K562 (cell line): ENCODE measurements at regions not wholly inside any gene's neighbourhood (a gene's known extent, or its start where the extent isn't known, plus 50 kb on each side); places are given as distances from the start of the nearest gene placed in this dataset.

Source experiments
- ATAC-seq: fragments of 200-7000 bp; cut with Tn5 transposase; 3 replicates; pipeline ENCODE4 v1.9.1; 2020; ENCODE audit warnings: moderate library complexity
- BruUV-seq: library from RNA; stranded (reverse); fragments of 400-500 nt; replicated peaks from 2 replicates; lab custom pipeline; 2021; lab: Mats Ljungman, UMichigan
- CTCF ChIA-PET: fragments of 300-600 bp; formaldehyde crosslinking; extraction: SDS; loops from one replicate; lab custom pipeline; 2021; ENCODE audit warnings: low intra/inter-chr PET ratio; lab: Yijun Ruan, JAX
- POLR2A ChIA-PET: fragments of 300-600, 350-650 bp; sonication (Branson Sonifier 250); formaldehyde crosslinking; extraction: SDS; loops from one replicate; lab custom pipeline; 2021; ENCODE audit warnings: antibody characterized with exemption, inconsistent platforms; lab: Yijun Ruan, JAX
- DNase-seq, 4 experiments: peaks; one replicate each; pipeline versions ENCODE4 v3.0.0 to v3.0.0-alpha.2; 2011 to 2018; ENCODE audit warnings: low spot score in 3 of 4, mixed read lengths in 3 of 4; ENCODE audit errors: extremely low read depth in 1 of 4
- FAIRE-seq: peaks from 2 replicates; lab custom pipeline; 2011; peaks lifted over from hg19 to GRCh38; lab: Jason Lieb, UNC
- H2AFZ ChIP-seq: 2 replicates; pipeline ENCODE4 v1.6.0; 2011; ENCODE audit warnings: low read depth, low read length, control low read depth, inconsistent platforms
- H3K27ac ChIP-seq: fragments of 200-600 bp; 3 replicates; pipeline ENCODE4 v1.8.0; 2011; ENCODE audit warnings: low read depth, mild to moderate bottlenecking, control low read depth, inconsistent platforms, low read length, moderate library complexity, mixed read lengths; ENCODE audit errors: extremely low read depth
- H3K27me3 ChIP-seq, 2 experiments: fragments of 300-600 bp in 1 of 2; 2 replicates in 1 of 2; 3 replicates in 1 of 2; pipeline versions ENCODE4 v1.6.0 to v1.8.0; 2011; ENCODE audit warnings: inconsistent platforms in 2 of 2, low read length in 2 of 2, mild to moderate bottlenecking in 1 of 2, mixed read lengths in 1 of 2, moderate library complexity in 1 of 2; ENCODE audit not compliant: control insufficient read depth in 2 of 2, insufficient read depth in 2 of 2
- H3K36me3 ChIP-seq: fragments of 300-600 bp; 3 replicates; pipeline ENCODE4 v1.8.0; 2011; ENCODE audit warnings: mild to moderate bottlenecking, low read length, inconsistent platforms; ENCODE audit not compliant: control insufficient read depth, insufficient read depth
- H3K4me1 ChIP-seq, 2 experiments: fragments of 200-600 bp in 1 of 2; replicated peaks in 1 of 2; 2 replicates in 1 of 2; 3 replicates in 1 of 2; pipeline versions ENCODE4 v1.5.1 to v1.8.0; 2011; ENCODE audit warnings: inconsistent platforms in 2 of 2, low read length in 2 of 2, mild to moderate bottlenecking in 1 of 2, mixed read lengths in 1 of 2, moderate library complexity in 1 of 2; ENCODE audit not compliant: control insufficient read depth in 2 of 2, insufficient read depth in 2 of 2
- H3K4me2 ChIP-seq: 2 replicates; pipeline ENCODE4 v1.6.1; 2011; ENCODE audit warnings: low read length, control low read depth, inconsistent platforms, mixed read lengths; ENCODE audit not compliant: insufficient read depth
- H3K4me3 ChIP-seq: fragments of 200-600 bp; sonication (generic), shearing (Covaris generic); 2 replicates; pipeline ENCODE4 v1.5.1; 2016; ENCODE audit warnings: control low read depth, inconsistent platforms
- H3K79me2 ChIP-seq: fragments of 200-600 bp; 3 replicates; pipeline ENCODE4 v1.8.0; 2011; ENCODE audit warnings: low read length, inconsistent platforms; ENCODE audit not compliant: control insufficient read depth, insufficient read depth
- H3K9ac ChIP-seq, 2 experiments: 2 replicates each; pipeline versions ENCODE4 v1.6.0 to v1.6.1; 2011; ENCODE audit warnings: low read depth in 2 of 2, low read length in 2 of 2, control low read depth in 1 of 2, inconsistent platforms in 1 of 2, mild to moderate bottlenecking in 1 of 2, mixed read lengths in 1 of 2; ENCODE audit not compliant: insufficient read depth in 1 of 2
- H3K9me1 ChIP-seq: one replicate; pipeline ENCODE4 v1.6.0; 2011; ENCODE audit warnings: inconsistent platforms, mild to moderate bottlenecking, low read length, moderate library complexity; ENCODE audit not compliant: control insufficient read depth, insufficient read depth
- H3K9me3 ChIP-seq: replicated peaks from 2 replicates; pipeline ENCODE4 v1.5.1; 2011; ENCODE audit warnings: low read depth, low read length, inconsistent platforms; ENCODE audit not compliant: control insufficient read depth, insufficient read depth
- H4K20me1 ChIP-seq: replicated peaks from 2 replicates; pipeline ENCODE4 v1.6.1; 2011; ENCODE audit warnings: low read length, inconsistent platforms, mixed read lengths; ENCODE audit not compliant: control insufficient read depth, insufficient read depth
- GABPB2 ChIP-seq: fragments of 250-450 bp; sonication (Bioruptor Pico); conservative IDR thresholded peaks from 2 replicates; pipeline ENCODE4 v1.5.1; 2021; ENCODE audit warnings: mild to moderate bottlenecking
- HEY1 ChIP-seq: fragments of 250-450 bp; sonication (Bioruptor Pico); IDR thresholded peaks from 2 replicates; pipeline ENCODE4 v1.5.0; 2020; ENCODE audit warnings: mild to moderate bottlenecking, moderate library complexity, borderline replicate concordance
- L3MBTL2 ChIP-seq: fragments of 450-650 bp; IDR thresholded peaks from 2 replicates; pipeline ENCODE4 v1.6.1; 2016; ENCODE audit warnings: mild to moderate bottlenecking, moderate library complexity
- MCM3 ChIP-seq: fragments of 450-650 bp; IDR thresholded peaks from 2 replicates; pipeline ENCODE4 v1.6.1; 2016
- OTX1 ChIP-seq: fragments of 450-650 bp; formaldehyde crosslinking; IDR thresholded peaks from 2 replicates; pipeline ENCODE4 v1.4.0; 2022; ENCODE audit warnings: mild to moderate bottlenecking
- RCOR1 ChIP-seq, 2 experiments: IDR thresholded peaks; 2 replicates each; pipeline ENCODE4 v1.6.1; 2012; ENCODE audit warnings: low read depth in 2 of 2, low read length in 2 of 2, borderline replicate concordance in 1 of 2, improper control_type of control experiment in 1 of 2
- STAG1 ChIP-seq: sonication (generic); formaldehyde crosslinking; IDR thresholded peaks from 2 replicates; pipeline ENCODE4 v1.5.0; 2020; ENCODE audit warnings: missing genetic modification reagents, borderline replicate concordance
- WHSC1 ChIP-seq: IDR thresholded peaks from one replicate; pipeline ENCODE4 v1.6.1; 2012; ENCODE audit warnings: low read length, control low read depth, inconsistent platforms
- ZNF146 ChIP-seq: IDR thresholded peaks from one replicate; pipeline ENCODE4 v1.6.1; 2018; ENCODE audit warnings: missing compliant biosample characterization; ENCODE audit not compliant: unreplicated experiment
- WGBS: fragments of 100-300 bp; shearing (Covaris generic); methylation state at CpG from one replicate; pipeline ENCODE4 v1.1.6; 2016; ENCODE audit warnings: low coverage, mixed read lengths; ENCODE audit not compliant: insufficient coverage; ENCODE audit errors: missing lambda C conversion rate; 5-methylcytosine and 5-hydroxymethylcytosine counted together
- in situ Hi-C: fragments of 300-500 bp; cut with MboI; formaldehyde crosslinking; loops from 4 replicates; pipeline ENCODE4 v1.15.0; 2018; ENCODE audit warnings: inconsistent platforms, mixed read lengths
- intact Hi-C: fragments of 100-400 bp; cut with micrococcal nuclease; formaldehyde crosslinking; loops from 2 replicates; pipeline ENCODE4 v1.14.2; 2022

DNA sequence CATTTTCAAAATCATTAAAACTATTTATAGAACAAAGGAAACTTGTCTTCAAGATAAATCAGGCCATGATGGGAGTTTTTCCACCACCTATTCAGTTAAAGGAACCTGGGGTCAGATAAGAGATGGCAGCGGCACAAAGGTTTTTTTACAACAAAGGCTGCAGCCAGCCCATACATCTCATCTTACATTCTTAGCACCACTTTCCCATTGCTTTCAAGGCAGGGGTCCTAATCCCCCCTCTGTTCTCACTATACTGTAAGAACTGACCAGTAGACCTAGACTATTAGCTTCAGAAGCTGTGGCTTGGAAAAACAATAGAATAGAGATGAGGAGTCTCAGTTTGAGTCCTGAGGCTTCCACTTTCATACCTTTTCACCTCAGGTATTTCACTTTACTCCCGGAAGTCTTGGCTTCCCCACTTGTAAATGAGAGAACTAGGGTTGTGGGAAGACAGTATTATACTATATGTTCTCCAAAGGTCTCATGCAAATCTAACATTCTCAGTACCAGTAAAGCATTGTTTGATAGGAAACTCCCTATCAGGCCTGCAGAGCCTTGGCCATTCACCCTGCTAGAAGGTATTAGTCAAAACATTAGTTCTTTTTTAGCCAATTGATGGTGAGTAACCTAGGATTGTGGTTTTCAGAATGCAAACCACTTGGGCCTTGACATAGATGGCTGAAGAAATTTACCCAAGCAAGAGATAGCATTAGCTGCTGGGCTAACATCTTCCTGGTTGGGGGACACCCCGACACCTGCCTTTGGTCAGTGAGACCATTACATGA lies 182.9 kb upstream of the PBDC1 start:
- CTCF ChIA-PET, result no interaction called here
- WGBS, result 0% methylated on average over 3 of the region's 3 CpGs
- Histone ChIP-seq H3K36me3 (no peaks in the 10 kb centered on the region), H3K4me2 (no peak overlapping the region), H4K20me1 (no peaks in the 10 kb centered on the region), H3K9ac (no peak overlapping the region), H3K27ac (no peak overlapping the region), H3K4me1 (no peaks in the 10 kb centered on the region), H3K9me1 (no peaks in the 10 kb centered on the region), H2AFZ (no peak overlapping the region), H3K79me2 (no peaks in the 10 kb centered on the region), H3K27me3 (no peaks in the 10 kb centered on the region), H3K9me3 (no peaks in the 10 kb centered on the region), H3K4me3 (no peak overlapping the region)
- in situ Hi-C loops (no loop called here), intact Hi-C loops (no loop called here)
- TF ChIP-seq L3MBTL2 (no peak), ZNF146 (CRISPR knock-in tag) (no peak), MCM3 (no peak), WHSC1 (no peak), HEY1 (CRISPR knock-in tag) (no peak), STAG1 (CRISPR knock-in tag) (no peak), RCOR1 (IDR thresholded peaks at IDR 0.05; ENCODE audit: borderline replicate concordance in 1 of 2, low read depth in 2 of 2, low read length in 2 of 2) (no peak), GABPB2 (CRISPR knock-in tag) (no peak), OTX1 (CRISPR knock-in tag) (no peak)
- DNase-seq, result no peak
- POLR2A ChIA-PET, result no interaction called here
- FAIRE-seq, result no peak
- ATAC-seq, result no peak
- no TSS peak for BruUV-seq
